GM18873 (cell line): ENCODE measurements at regions not wholly inside any gene's neighbourhood (a gene's known extent, or its start where the extent isn't known, plus 50 kb on each side); places are given as distances from the start of the nearest gene placed in this dataset.

ENCODE experiments used
- ATAC-seq: cut with Tn5 transposase; IDR thresholded peaks from one replicate; pipeline ENCODE4 v1.9.1; 2021; ENCODE audit warnings: mild to moderate bottlenecking, moderate library complexity, moderate number of reproducible peaks; ENCODE audit not compliant: unreplicated experiment, low FRiP score

GRCh38 chr4:121277194-121278105 is 103.4 kb downstream of the QRFPR start:
- peak; percentile 38 for ATAC-seq

DNA sequence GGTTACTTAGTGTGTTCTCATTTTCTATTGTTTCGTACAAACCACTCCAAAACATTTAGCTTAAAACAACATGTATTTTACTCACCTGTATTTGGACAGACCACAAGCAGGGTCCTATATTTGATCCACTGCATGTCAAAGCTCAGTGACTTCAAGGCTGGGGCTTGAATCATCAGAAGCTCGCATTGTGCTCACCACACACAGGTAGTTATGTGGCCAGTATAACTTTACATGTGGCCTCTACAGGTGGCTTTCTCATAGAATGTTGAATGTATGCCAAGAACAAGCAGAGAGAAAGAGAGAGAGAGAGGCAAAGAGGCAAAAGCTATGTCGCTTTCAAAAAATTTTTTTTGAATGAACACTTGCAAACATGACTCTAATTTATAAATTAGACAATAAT is 107.6 kb downstream of the QRFPR start:
- ATAC-seq, result no peak

GRCh38 chr4:121272526-121272925 is 108.3 kb downstream of the QRFPR start:
- peak; percentile 91 for ATAC-seq

DNA sequence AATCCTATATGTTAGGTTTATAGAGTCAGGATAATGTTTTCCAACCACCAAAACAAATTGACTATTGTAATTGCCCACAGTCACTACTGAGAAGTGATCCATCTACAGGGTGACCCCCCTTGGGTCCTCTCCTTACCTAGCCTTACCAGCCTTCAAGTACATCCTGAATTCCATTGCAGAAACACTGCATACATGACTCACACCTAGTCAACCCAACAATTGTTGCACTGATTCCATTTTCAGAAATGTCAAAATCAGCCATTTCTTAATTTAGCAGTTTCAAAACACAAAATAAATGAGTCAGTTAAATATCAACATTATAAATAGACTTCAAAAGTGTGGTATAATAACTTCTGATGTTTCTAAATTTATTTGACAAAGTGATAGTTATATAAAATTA is 106.3 kb upstream of the TNIP3 start:
- no peak for ATAC-seq

- no peak for ATAC-seq
Measured at GRCh38 chr4:121269001-121269400, 104.9 kb upstream of the TNIP3 start.

DNA sequence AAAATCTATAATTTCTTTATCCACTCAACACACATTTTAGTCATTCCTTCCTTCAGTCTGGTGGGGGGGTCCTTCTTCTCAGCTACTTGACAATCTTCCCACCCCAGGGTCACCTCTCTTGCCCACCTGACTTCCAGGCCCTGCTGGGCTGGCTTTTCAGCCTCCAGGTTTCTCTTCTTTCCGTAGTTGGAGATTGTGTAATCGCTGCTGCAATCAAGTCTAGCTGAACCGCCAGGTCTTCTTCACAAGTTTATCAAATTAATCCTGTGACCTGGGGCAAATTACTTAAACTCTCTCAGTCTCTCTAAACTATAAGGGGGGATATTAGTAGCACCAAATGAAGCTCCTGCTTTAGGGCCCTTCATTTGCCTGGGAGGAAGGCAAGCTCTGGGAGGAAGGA is 102.9 kb upstream of the TNIP3 start:
- ATAC-seq, result no peak

DNA sequence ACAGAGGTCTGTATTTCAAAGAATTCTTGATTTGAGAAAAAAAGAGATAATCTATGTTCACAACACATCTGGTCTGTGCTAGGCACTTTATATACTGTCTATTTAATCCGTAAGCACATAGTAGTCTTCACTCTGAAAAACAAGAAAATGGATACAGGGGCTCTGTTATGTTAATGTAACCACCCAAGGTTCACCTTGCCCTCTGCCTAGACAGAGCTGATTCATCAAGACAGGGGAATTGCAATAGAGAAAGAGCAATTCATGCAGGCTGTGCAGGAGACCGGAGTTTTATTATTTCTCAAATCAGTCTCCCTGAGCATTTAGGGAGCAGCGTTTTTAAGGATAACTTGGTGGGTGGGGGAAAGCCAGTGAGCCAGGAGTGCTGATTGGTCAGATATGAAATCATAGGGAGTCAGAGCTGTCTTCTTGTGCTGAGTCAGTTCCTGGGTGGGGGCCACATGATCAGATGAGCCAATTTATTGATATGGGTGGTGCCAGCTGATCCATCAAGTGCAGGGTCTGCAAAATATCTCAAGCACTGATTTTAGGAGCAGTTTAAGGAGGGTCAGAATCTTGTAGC is 92.9 kb upstream of the TNIP3 start:
- no peak for ATAC-seq

DNA sequence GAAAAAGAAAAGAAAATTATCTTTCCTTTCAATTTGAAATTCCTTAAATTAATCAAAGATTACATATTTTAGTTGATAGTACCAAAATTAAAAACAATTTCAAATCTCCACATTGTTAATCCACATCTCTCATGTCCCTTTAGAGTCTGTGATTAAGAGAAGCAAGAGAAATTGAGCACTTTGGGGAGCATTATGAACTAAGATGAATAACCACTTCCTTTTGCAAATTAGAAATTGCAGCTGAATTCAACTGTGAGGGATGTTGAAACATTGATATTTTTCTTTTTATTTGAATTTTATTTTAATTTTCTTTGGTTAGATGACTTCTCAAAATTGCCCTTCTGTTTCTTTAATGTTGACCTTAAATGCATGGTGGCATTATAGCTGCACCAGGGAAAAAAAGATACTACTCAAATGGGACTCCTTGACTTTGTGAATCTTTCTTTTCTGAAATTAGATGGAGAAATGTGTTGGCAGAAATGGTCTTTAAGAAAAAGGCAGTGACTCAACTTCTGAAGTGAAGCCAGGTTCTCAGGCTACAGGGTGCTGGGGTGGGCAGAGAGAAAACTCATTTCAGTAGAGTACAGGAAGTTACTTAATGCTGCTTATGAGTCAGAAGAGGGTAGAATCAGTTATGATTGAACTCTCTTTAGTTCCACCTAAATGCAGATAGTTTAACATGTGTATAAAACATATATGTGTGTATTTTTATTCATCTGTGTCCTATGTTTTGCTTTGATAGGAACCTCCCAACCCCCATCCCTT is 92.0 kb upstream of the TNIP3 start:
- peak; percentile 100 for ATAC-seq

DNA sequence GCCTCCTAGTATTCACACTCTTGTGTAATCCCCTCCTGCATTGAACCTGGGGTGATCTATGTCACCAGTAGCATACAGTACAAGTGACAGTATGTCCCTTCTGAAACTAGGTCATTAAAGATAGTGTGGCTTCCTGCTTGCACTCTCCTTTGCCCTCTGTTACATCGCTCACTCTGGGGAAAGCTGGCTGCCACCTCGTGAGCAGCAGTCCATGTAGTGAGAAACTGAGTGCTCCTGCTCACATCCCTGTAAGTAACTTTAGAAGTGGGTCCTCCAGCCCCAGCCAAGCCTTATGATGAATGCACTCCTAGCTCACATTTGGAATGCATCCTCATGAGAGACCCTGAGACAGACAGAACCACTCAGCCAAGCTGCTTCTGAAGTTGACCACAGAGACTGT is 89.8 kb upstream of the TNIP3 start:
- ATAC-seq, result no peak

DNA sequence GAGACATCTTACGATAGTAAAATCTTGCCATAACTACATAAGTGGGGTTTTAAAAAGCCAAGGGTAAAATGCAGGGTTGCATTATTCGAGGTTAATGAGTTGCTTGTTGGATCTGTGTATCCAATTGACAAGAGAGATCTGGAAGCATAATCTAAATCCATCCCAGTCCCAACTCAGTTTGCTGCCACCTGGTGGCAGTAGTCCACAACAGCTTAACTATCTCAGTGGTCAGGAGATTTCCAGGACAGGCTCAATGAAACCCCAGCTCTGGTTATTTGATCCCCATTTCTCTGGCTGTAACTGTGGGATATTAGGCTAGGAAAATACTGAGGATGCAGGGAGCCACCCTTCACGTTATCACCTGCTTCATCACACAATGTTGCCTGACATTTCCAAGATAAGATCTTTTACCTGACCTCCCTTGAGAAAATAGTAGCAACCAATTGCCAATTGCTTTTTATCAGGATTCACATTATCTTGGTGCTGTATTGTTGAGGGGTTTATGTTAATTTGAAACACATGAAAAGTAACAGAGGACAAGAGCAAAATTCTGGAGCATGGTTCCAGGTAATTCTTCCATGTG is 88.2 kb upstream of the TNIP3 start:
- no peak for ATAC-seq

DNA sequence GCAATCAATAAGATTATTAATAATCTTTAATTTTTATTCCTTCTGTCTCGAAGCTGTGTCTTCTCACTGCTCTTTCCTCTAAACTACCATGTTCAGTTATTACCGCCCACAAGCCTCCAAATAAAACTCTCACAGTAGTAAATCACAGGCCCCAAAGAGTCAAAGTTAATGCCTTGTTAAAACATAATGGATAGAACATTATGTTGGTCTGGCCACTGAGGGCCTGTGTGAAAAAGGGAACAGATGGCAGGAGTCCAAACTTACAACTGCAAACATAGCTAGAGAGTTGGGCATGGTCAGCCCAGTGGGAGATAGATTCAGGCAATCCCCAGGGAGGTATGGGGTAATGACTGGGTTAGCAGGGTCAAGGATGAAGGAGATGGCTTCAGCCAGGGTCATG is 84.6 kb upstream of the TNIP3 start:
- no peak for ATAC-seq

- ATAC-seq, result no peak
Measured at GRCh38 chr4:121246698-121247097, 82.6 kb upstream of the TNIP3 start.

DNA sequence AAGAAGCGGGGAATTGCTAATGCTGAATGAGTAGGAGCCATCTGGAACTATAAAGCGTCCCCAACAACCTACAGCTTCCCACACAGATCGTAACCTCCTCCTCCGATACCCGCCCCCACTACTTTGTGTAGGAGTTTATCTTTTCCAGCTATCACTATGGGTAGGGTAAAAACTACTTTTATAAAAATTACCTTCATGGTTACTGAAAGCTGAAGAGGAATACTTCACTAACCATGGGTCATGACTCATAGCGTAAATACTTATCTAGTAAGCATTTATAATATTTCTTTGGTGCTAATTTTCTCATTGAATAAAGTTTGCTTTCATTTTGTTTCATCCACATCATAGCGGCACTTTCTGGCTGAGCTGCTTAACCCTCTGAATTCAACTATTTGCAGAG is 79.4 kb upstream of the TNIP3 start:
- no peak for ATAC-seq

DNA sequence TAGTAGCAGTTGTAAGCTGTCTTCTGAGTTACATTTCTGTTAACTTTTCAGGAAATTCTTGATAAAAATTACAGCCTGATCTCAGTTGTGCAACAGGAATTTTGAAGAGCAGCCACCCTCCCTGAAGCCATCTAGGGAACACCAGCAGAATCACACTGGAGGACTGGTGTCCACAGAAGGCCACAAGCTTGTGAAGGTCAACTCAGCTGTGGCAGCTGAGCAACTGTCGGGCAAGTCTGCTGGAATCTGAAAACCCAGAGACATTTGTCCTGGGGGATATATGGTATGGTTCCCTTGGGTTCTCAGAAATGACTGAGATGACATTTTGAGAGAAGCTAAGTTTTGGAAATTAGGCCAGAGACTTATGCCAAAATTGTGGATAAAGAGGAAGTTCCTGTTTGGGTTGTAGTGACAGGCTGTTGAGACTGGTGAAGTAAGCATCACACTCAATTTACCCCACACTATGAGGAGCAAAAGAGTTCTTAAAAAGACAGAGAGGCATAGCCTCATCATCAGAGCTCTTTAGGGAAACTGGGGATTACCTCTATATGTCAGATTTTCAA is 78.1 kb upstream of the TNIP3 start:
- ATAC-seq, result no peak

- no peak for ATAC-seq
Measured at GRCh38 chr4:121239951-121240350, 75.8 kb upstream of the TNIP3 start.

GRCh38 chr4:121238461-121238860 is 74.3 kb upstream of the TNIP3 start:
- no peak for ATAC-seq

- no peak for ATAC-seq
Measured at GRCh38 chr4:121237069-121237399, 72.9 kb upstream of the TNIP3 start.

- ATAC-seq, result no peak
Measured at GRCh38 chr4:121236353-121237068, 72.4 kb upstream of the TNIP3 start.

- ATAC-seq, result no peak
Measured at GRCh38 chr4:121233982-121234381, 69.9 kb upstream of the TNIP3 start.

GRCh38 chr4:121229993-121230392 is 65.9 kb upstream of the TNIP3 start:
- ATAC-seq, result no peak
